GM12864 (cell line): ENCODE measurements at regions not wholly inside any gene's neighbourhood (a gene's known extent, or its start where the extent isn't known, plus 50 kb on each side); places are given as distances from the start of the nearest gene placed in this dataset.

Experiments used
- DNase-seq: peaks from one replicate; pipeline ENCODE4 v3.0.0-alpha.2; 2011; ENCODE audit warnings: low read depth
- H3K4me3 ChIP-seq: 2 replicates; pipeline ENCODE4 v1.5.1; 2011; ENCODE audit warnings: mild to moderate bottlenecking, low read depth, low read length, control low read depth
- TF ChIP-seq, protein P1 (sequence below): IDR thresholded peaks from 2 replicates; pipeline ENCODE4 v1.5.1; 2011; ENCODE audit warnings: low read depth, mild to moderate bottlenecking, moderate library complexity, low read length, control low read depth, inconsistent platforms; ENCODE audit errors: missing control alignments

DNA sequence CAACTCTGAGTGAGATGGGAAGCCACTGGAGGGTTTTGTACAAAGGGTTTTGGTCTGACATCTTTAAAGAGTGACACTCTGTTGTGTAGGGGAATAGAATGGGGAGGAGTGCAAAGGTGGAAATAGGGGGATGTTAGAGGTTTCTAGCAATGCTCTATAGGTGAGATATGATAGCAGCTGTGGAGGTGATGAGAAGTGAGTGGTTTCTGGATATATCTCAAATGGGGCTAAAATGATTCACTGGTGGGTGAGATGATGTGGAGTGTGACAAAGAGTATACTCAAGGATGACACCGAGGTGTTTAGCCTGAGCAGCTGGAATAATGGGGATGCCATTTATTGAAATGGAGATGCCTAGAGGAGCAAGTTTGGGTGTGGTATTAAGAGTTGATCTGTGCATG, 426.4 kb downstream of the PCNX1 start:
- TF ChIP-seq, protein P1, sequence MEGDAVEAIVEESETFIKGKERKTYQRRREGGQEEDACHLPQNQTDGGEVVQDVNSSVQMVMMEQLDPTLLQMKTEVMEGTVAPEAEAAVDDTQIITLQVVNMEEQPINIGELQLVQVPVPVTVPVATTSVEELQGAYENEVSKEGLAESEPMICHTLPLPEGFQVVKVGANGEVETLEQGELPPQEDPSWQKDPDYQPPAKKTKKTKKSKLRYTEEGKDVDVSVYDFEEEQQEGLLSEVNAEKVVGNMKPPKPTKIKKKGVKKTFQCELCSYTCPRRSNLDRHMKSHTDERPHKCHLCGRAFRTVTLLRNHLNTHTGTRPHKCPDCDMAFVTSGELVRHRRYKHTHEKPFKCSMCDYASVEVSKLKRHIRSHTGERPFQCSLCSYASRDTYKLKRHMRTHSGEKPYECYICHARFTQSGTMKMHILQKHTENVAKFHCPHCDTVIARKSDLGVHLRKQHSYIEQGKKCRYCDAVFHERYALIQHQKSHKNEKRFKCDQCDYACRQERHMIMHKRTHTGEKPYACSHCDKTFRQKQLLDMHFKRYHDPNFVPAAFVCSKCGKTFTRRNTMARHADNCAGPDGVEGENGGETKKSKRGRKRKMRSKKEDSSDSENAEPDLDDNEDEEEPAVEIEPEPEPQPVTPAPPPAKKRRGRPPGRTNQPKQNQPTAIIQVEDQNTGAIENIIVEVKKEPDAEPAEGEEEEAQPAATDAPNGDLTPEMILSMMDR: no peak
- DNase-seq: no peak

DNA sequence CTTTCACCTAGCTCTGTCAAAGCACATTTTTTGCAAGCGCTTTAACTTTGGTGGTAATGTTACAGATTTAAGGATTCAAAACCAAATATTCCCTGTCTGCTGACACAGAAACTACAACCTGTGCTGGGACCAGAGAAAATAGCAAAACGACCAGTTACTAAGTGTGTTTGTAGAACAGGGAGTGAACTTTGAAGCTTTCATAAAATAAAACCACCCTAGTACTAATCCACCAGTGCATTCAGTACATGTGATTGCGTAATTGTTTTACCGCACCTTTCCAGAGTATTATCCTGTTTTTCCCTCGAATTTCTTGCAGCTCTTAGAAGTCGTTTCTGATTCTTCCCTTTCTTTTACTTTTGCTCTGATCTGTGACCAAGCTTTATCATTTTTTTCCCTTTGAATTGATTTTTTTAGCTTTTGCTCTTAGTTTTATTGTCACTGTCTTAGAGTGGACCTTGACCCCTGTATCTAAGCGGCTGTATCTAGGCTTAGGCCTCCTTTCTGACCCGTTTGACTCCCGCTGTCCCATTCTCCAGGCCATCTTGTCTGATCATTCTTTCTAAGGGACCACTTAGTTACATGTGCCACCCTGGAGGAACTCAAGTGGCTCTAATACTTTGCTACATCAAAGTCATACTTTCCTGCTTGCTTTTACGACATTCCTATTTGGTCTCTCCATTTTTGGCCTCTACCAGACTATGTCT, 429.4 kb downstream of the PCNX1 start:
- no peak for DNase-seq
- no peak overlapping the region for H3K4me3 ChIP-seq
- TF ChIP-seq, protein P1: no peak

More for the DNA sequence above, 426.4 kb downstream of the PCNX1 start:
- H3K4me3 ChIP-seq: no peak overlapping the region

DNA sequence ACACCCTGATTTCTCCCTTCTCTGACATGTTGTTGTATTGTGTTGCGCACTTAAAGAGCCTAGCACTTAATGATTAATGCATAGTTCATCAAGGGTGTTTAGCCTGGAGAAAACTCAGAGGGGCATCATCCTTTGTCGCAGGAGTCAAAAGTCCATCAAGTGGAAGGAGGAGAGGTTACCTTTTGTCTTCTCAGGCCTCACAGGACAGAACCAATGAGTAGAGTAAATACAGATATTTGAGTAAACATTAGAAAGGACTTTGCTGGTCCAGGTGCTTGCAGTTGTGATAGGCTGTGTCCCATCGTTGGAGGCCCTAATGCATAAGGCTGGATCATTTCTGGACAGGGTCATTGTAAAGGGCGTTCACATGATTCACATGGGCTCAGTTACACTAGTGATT, 430.9 kb downstream of the PCNX1 start:
- DNase-seq: no peak
- no peak overlapping the region for H3K4me3 ChIP-seq
- TF ChIP-seq, protein P1: no peak

DNA sequence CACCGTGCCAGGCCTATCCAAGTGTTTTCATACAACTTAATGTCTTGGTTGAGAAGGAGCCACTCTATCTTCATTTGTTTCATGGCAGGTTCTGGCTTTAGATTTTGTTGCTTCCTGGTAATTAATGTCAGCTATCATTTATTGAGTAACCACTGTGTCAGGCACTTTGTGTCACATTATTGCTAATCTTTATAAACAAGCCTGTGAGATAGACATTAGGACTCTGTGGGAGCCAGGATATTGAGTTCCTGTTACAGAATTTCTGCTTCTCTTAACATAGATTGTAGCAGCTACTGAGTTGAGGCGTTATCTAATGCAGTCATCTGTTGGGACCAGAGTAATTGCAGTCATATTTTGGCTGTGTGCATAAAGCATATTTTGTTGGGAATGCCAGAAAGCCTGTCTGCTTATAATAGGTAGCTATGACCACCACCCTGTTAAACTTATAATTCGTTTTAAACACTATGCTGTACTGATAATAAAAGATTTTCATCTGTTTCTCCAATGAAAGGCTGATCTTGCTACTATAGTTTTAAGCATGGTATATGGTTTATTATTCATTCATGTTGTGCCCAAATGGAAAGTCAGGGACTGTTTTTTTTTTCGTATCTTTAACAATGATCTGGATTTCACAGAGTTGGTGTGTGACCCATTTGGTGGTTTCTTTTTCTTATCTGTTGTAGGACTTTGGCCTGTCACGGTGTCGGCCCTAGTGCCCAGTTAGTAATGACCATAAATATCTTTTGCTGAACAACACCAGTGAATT, 432.6 kb downstream of the PCNX1 start:
- H3K4me3 ChIP-seq: no peak overlapping the region
- TF ChIP-seq, protein P1: no peak
- DNase-seq: no peak

DNA sequence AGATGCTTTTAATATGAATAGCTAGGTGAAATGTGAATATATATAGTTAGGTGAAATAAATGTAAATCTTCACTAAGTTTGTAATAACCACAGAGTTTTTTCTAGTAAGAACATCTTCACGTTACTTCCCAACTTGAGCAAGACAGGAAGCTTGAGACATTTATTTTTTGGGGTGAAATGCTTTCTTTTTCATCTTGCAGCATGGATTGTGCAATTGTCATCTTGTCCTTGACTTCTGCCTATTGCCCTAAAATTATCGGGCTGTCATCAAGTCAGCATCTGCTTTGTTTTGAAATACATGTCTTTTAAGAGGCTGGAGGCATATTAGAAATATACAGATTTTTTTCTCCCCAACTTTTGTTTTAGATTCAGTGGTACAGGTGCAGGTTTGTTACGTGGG, 433.9 kb downstream of the PCNX1 start:
- TF ChIP-seq, protein P1: no peak
- DNase-seq: no peak
- no peak overlapping the region for H3K4me3 ChIP-seq

DNA sequence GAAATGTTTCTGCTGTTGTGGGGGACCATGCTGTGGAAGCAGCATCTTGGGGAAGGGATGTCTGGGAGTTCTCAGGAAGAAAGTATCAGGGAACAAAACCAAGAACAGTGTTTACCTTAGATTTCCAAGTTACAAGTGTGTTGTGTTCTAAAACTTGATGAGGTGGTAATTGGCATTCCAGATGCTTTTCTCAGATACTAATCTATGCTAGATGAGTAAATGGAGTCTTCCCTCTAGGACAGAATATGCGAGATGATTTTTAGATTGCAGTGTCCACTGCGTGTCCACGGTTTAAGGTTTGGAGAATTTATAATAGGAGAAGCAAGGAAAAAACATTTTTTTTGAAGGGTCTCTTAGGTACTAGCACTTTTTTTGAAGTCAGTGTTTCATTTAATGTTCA, 436.5 kb downstream of the PCNX1 start:
- H3K4me3 ChIP-seq: no peak overlapping the region
- no peak for DNase-seq
- TF ChIP-seq, protein P1: no peak

DNA sequence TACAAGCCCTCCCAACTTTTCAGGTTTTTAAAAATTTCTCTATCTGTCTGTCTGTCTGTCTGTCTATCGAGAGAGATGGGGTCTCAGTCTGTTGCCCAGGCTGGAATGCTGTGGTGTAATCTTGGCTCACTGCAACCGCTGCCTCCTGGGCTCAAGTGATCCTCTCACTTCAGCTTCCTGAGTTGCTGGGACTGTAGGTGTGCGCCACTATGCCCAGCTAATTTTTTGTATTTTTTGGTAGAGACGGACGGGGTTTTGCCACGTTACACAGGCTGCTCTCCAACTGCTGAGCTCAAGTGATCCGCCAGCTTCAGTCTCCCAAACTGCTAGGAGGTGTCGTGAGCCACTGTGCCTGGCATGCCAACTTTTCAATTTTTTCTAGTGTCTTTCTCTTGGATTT, 437.2 kb downstream of the PCNX1 start:
- TF ChIP-seq, protein P1: no peak
- no peak overlapping the region for H3K4me3 ChIP-seq
- DNase-seq: no peak
